Spleen (tissue), 11 donors: ENCODE measurements at regions not wholly inside any gene's neighbourhood (a gene's known extent, or its start where the extent isn't known, plus 50 kb on each side); places are given as distances from the start of the nearest gene placed in this dataset.
"Not testable (repeated sequence)": the region's sequence is repeated elsewhere in the genome, so short reads cannot be mapped to it uniquely, and the experiment has no call there.

Experiments
- DNase-seq: peaks from one replicate; pipeline ENCODE4 v3.0.0-alpha.2; 2020
- H3K27ac ChIP-seq, 8 donors: fragments of 200-600 bp; sonication (generic) in 7 of 8; 1 replicate in 4 of 8; 2 replicates in 4 of 8; pipeline versions ENCODE4 v1.5.0 to v1.8.0; 2016 to 2021; ENCODE audit warnings: inconsistent platforms in 4 of 8, mild to moderate bottlenecking in 4 of 8, moderate library complexity in 1 of 8
- H3K27me3 ChIP-seq, 7 donors: fragments of 200-600 bp; sonication (generic) in 6 of 7; replicated peaks in 1 of 7; 1 replicate in 4 of 7; 2 replicates in 3 of 7; pipeline versions ENCODE4 v1.5.0 to v1.8.0; 2016 to 2021; ENCODE audit warnings: inconsistent platforms in 3 of 7, mild to moderate bottlenecking in 1 of 7
- H3K36me3 ChIP-seq, 6 donors: fragments of 200-600 bp; sonication (generic) in 5 of 6; 1 replicate in 4 of 6; 2 replicates in 2 of 6; pipeline versions ENCODE4 v1.5.0 to v1.8.0; 2016 to 2021; ENCODE audit warnings: inconsistent platforms in 2 of 6
- H3K4me1 ChIP-seq, 6 donors: fragments of 200-600 bp; sonication (generic) in 5 of 6; 1 replicate in 3 of 6; 2 replicates in 3 of 6; pipeline versions ENCODE4 v1.5.0 to v1.8.0; 2016 to 2021; ENCODE audit warnings: inconsistent platforms in 3 of 6
- H3K4me3 ChIP-seq, 8 donors: fragments of 200-600 bp; sonication (generic) in 7 of 8; 1 replicate in 4 of 8; 2 replicates in 4 of 8; pipeline versions ENCODE4 v1.5.0 to v1.8.0; 2016 to 2021; ENCODE audit warnings: inconsistent platforms in 4 of 8, mild to moderate bottlenecking in 4 of 8, moderate library complexity in 2 of 8
- H3K9me3 ChIP-seq, 8 donors: fragments of 200-600 bp; sonication (generic) in 7 of 8; 1 replicate in 4 of 8; 2 replicates in 4 of 8; pipeline versions ENCODE4 v1.5.0 to v1.8.0; 2016 to 2021; ENCODE audit warnings: inconsistent platforms in 4 of 8
- WGBS, 5 donors: extraction: QIAGEN DNeasy Blood & Tissue Kit in 3 of 5; methylation state at CpG; one replicate each; pipeline versions ENCODE4 v1.1.5 to v1.1.7; 2013 to 2018; 5-methylcytosine and 5-hydroxymethylcytosine counted together
- intact Hi-C: fragments of 100-400 bp; cut with DNase I; formaldehyde crosslinking; loops from one replicate; pipeline ENCODE4 v1.15.0; 2023; ENCODE audit warnings: low total_unique reads
- TF ChIP-seq, protein P1 (sequence below), 11 experiments: fragments of 200-600 bp in 7 of 11; fragments of 450-650 bp in 4 of 11; sonication (generic) in 4 of 11; IDR thresholded peaks in 8 of 11; conservative IDR thresholded peaks in 3 of 11; 1 replicate in 7 of 11; 2 replicates in 4 of 11; pipeline versions ENCODE4 v1.4.0 to v1.8.0; 2016 to 2021; ENCODE audit warnings: antibody characterized with exemption in 11 of 11, inconsistent platforms in 4 of 11, mild to moderate bottlenecking in 1 of 11
- donor health status: healthy with polysubstance abuse.
- donor health status: DM: no; HTN: no; CAD: no; lungs with moderate emphysema.
- donor health status: DM: no; HTN: no; CAD: no.
- donor health status: Bipolar disorder and iron deficiency.
- donor health status: healthy.
- donor health status: DM: no; HTN: no; CAD: no.
- donor health status: DM: yes; HTN: yes; CAD: no.

DNA sequence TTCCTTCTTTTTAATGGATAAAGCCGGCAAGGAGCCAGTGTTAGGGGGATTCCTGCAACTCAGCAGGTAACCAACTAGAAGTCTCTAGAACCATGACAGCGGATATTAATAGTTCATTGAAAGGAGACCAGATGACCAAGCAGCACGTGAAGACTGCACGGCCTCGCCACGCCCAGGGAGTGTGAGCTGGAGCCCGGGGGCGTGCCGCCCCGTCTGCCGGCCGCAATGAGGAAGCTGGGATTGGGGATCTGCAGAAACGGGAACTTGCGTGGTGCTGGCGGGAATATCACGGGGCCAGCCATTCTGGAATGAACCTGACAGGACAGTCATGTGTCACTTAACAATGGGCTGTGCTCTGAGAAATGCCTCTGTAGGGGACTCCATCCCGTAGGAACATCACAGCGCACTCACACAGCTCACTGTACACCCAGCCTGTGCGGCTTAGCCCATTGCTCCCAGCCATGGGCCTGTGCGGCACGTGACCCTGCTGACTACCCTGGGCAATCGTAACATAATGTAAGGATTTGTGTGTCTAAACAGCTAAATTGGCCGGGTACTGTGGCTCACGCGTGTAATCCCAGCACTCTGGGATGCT lies 4092.8 kb upstream of the TPTE start:
- H3K27ac ChIP-seq, intact Hi-C loops, H3K4me3 ChIP-seq, H3K36me3 ChIP-seq, H3K4me1 ChIP-seq, H3K9me3 ChIP-seq, H3K27me3 ChIP-seq, DNase-seq: not testable (repeated sequence)
- 78 to 100% (median 81%) methylated on average over 3 to 8 of the region's 25 CpGs; no CpG with 5 or more reads in 1 of the 5 donors for WGBS, 5 donors

DNA sequence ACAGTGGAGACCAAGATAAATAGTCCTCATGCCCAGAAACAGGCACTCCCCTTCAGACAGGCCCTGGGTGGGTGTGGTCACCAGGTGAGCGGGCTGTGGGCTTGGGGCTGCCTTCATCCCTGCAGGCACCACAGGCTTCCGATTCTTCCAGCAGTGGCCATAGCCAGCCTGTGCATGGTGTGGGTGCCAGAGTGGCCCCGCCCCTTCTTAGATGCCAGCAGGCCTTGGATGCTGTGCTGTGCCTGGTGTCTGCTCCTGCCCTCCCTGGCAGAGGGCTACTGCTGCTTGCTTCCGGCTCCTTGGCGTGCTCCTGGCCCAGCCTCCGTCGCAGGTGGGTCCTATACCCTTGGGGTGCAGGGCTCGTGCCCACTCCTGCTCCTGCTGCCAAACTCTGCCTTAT lies 4091.5 kb upstream of the TPTE start:
- H3K4me1 ChIP-seq, H3K27me3 ChIP-seq, H3K9me3 ChIP-seq, H3K27ac ChIP-seq, H3K4me3 ChIP-seq, H3K36me3 ChIP-seq, intact Hi-C loops, DNase-seq: not testable (repeated sequence)
- no CpG with 5 or more reads among the region's 8 CpGs for WGBS, 5 donors

DNA sequence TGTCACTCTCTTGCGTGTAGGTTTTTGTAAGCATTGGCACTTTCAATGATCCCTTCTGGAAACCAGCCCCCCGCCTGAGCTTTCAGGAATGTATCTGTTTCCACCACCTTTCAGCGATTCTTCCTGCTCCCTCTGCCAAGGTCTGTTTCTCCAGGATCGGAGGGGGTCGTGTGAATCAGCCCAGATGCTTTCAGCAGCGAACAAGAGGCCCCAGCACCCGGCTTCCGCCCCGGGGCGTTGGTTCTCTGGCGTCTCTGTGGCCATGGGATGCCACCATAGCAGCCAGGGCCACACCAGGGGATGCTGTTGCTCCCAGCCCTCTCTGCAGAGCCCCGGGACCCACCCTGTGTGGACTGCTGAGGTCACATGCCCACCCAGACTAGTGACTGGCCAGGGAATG lies 4088.2 kb upstream of the TPTE start:
- DNase-seq, H3K36me3 ChIP-seq, H3K4me3 ChIP-seq, H3K27ac ChIP-seq, H3K9me3 ChIP-seq, intact Hi-C loops, H3K27me3 ChIP-seq: not testable (repeated sequence)
- peaks cover 0 to 12% (median 3%) of the 10 kb centered on the region in 6 donors for H3K4me1 ChIP-seq
- WGBS, 5 donors, result 91 to 100% methylated on average over 1 to 7 of the region's 12 CpGs; no CpG with 5 or more reads in 3 of the 5 donors

DNA sequence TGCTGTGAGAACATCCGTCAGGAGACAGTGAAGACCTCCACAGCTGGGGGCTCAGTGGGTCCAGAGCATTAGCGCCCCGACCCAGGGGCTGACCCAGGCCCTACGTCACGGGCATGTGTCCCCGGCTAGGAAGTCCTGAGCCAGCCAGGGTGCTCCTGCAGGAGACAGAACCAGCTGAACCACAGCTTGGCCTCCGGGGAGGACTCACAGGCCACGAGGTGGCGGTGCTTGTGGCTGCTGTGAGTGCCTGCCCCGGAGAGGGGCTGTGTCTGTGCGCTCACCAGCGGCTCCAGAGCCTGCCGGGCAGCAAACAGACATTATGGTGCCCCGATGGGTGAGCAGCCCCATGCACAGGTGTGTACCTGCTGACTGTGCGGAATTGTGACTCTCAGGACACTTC lies 4085.2 kb upstream of the TPTE start:
- H3K27me3 ChIP-seq, H3K36me3 ChIP-seq, DNase-seq, H3K27ac ChIP-seq, intact Hi-C loops, H3K4me3 ChIP-seq, H3K9me3 ChIP-seq: not testable (repeated sequence)
- TF ChIP-seq, protein P1, sequence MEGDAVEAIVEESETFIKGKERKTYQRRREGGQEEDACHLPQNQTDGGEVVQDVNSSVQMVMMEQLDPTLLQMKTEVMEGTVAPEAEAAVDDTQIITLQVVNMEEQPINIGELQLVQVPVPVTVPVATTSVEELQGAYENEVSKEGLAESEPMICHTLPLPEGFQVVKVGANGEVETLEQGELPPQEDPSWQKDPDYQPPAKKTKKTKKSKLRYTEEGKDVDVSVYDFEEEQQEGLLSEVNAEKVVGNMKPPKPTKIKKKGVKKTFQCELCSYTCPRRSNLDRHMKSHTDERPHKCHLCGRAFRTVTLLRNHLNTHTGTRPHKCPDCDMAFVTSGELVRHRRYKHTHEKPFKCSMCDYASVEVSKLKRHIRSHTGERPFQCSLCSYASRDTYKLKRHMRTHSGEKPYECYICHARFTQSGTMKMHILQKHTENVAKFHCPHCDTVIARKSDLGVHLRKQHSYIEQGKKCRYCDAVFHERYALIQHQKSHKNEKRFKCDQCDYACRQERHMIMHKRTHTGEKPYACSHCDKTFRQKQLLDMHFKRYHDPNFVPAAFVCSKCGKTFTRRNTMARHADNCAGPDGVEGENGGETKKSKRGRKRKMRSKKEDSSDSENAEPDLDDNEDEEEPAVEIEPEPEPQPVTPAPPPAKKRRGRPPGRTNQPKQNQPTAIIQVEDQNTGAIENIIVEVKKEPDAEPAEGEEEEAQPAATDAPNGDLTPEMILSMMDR (IDR thresholded peaks at IDR 0.05 in 8 of 11, conservative IDR thresholded peaks at IDR 0.05 in 3 of 11), result peak in 1 of 11 experiments; percentile 7
- WGBS, 5 donors, result 69 to 85% (median 78%) methylated on average over 5 to 8 of the region's 15 CpGs; no CpG with 5 or more reads in 2 of the 5 donors
- H3K4me1 ChIP-seq, result peaks cover 0 to 16% (median 4%) of the 10 kb centered on the region in 6 donors

DNA sequence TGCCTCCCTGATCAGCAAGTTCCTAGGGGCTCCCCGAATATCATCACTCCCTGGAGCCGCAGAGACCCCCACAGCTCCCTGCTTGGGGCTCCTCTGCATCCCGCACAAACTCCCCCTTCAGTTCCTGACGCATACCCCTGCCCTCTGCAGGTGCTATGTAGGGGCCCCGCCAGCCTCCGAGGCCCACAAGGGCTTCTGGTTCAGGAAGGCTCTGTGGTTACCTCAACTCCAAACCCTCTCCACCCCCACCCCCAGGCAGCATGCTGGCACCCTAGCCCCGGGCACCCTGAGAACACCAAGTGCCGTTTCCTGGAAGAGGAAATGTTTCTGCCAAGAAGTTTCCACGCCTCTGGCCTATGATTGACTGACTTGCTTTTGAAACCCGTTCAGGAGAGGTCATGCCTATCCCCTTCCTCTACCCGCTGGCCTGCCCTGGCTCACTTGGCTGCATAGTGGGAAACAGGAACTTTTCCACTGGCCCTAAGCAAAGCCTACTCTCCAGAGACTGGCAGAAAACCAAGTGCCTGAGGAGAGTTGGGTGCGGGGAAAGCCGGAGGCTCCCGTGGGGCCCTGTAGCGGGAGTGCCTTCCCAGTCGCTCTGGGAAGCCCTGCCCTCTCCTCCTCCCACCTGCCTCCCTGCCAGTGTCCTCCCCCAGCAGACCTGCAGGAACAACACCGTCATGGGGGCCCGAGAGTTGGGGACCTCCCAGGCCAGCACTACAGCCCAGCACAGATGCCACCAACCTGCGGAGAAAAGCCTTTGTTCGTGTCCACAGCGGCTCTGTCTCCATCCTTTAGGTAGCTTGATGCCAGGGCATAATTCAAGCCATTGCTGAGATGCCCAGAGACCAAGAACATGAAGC lies 4084.2 kb upstream of the TPTE start:
- Histone ChIP-seq H3K4me1 (peaks cover 0 to 16% (median 4%) of the 10 kb centered on the region in 6 donors), H3K27ac (peak overlapping the region in 3 of 8 donors; percentile 43 to 67 (median 62))
- WGBS, 5 donors, result 9 to 39% (median 22%) methylated on average over 4 to 9 of the region's 21 CpGs; no CpG with 5 or more reads in 2 of the 5 donors
- H3K9me3 ChIP-seq, H3K36me3 ChIP-seq, H3K4me3 ChIP-seq, intact Hi-C loops, H3K27me3 ChIP-seq, DNase-seq: not testable (repeated sequence)

DNA sequence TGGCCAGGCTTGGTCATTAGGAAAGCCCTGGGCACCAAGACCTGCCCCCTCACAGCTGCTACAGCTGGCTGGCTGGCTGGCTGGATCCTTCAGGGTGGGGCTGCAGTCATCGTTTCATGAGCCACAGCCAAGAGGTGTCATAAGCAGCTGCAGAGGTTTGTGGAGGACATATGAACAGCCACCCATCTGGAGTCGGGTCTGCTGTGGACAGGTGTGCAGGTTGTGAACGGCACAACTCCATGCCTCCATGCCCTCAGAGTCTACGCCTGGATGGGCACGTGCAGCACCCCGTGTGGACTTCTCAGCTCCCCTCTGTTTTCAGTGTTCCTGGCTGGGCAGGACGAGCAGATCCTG lies 4083.6 kb upstream of the TPTE start:
- intact Hi-C loops, DNase-seq, H3K4me3 ChIP-seq, H3K27me3 ChIP-seq, H3K9me3 ChIP-seq, H3K36me3 ChIP-seq: not testable (repeated sequence)
- H3K27ac ChIP-seq, result peak overlapping the region in 2 of 8 donors; percentile 40 to 60
- H3K4me1 ChIP-seq, result peaks cover 0 to 16% (median 4%) of the 10 kb centered on the region in 6 donors
- 11 to 46% (median 43%) methylated on average over 1 to 5 of the region's 7 CpGs; no CpG with 5 or more reads in 2 of the 5 donors for WGBS, 5 donors

DNA sequence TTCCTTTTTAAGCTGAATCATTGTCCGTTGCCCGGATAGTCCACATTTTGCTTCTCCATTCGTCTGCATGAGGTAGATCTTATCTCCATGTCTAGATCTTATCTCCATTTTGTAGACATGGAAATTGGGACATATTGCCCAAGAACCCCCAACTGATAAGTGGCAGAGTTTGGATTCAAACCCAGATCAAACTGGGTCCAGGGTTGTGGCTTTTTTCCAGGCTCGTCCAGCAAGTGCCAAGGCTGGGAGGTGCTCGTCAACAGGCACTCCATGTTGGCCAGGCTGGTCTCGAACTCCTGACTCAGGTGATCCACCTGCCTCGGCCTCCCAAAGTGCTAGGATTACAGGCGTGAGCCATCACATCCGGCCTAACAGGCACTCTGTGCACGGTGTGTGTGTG lies 4082.3 kb upstream of the TPTE start:
- peaks cover 0 to 16% (median 4%) of the 10 kb centered on the region in 6 donors for H3K4me1 ChIP-seq
- H3K27ac ChIP-seq, H3K4me3 ChIP-seq, H3K36me3 ChIP-seq, H3K27me3 ChIP-seq, intact Hi-C loops, H3K9me3 ChIP-seq, DNase-seq: not testable (repeated sequence)
- 71 to 85% (median 83%) methylated on average over 1 to 3 of the region's 10 CpGs; no CpG with 5 or more reads in 2 of the 5 donors for WGBS, 5 donors

DNA sequence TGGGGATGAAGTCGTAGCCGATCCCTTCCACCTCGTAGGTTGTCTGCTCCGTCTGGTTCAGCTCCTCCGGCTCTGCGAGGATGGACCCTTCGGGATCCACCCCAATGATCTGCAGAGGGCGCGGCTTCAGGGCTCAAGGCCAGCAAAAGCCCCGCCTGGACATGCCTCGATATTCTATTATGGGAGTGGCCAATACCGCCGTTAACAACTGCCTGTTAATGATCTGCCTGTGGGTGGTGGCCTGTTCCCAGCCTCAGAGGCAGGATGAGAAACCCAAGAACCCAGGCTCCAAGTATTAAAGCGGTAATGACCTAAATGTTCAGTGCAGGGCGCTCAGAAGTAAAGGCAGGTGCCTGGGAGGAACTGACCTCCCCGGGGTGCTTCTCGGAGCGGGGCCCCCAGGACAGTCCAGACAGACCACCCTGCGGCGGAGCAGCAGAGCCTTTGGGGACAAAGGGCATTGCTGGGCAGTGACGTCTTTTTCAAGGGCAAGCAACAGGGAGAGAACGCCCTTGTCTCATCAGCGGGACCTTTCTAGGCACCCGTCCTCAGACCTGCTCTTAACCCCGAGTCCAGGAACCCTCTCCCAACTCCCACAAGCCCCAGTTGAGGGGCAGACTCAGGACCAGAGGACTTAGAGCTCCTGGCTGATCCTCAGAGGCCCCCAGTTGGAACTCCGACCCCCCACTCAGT lies 4066.6 kb upstream of the TPTE start:
- H3K27me3 ChIP-seq, intact Hi-C loops, DNase-seq, H3K36me3 ChIP-seq, H3K27ac ChIP-seq, H3K9me3 ChIP-seq, H3K4me1 ChIP-seq, H3K4me3 ChIP-seq: not testable (repeated sequence)
- WGBS, 5 donors, result 86% methylated on average over 1 of the region's 26 CpGs; no CpG with 5 or more reads in 4 of the 5 donors

DNA sequence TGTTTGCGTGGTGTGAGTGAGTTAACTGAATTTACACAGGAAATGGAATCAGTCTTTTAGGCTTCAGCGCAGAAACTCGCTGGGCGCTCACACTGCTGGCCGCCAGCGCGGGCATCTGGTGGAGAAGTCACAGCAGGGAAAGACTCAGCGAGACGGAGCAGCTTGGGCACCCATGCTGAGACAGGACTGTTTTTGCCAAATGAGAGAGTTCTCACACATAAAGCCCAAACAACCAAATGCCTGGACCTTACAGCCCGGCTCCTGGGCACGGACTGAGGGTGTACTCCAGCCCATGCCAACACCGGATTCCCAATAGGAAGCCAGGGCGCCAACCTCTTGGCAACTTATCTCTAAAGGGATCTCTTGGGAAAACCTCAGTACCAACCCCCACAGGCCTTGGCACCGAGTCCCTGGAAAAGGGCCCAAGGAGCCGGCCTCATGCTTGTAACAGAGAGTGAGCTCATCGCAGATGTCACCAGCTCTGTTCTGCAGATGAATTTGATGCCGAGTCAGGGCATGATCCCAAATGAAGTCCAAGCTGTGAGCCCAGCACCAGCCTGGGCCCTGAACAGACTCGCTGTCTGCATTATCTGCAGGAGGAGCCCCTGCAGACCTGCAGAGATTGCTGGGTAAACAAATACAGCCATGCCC lies 4065.2 kb upstream of the TPTE start:
- intact Hi-C loops, H3K4me1 ChIP-seq, H3K27ac ChIP-seq, H3K27me3 ChIP-seq, H3K4me3 ChIP-seq, DNase-seq, H3K36me3 ChIP-seq, H3K9me3 ChIP-seq: not testable (repeated sequence)
- WGBS, 5 donors, result no CpG with 5 or more reads among the region's 18 CpGs
